Stimulated activated CD4-positive, alpha-beta T cell treated with anti-CD3 and anti-CD28 coated beads, Interleukin-2, amount 100 ng/mL, for 4 hours (primary cell): ENCODE measurements at regions not wholly inside any gene's neighbourhood (a gene's known extent, or its start where the extent isn't known, plus 50 kb on each side); places are given as distances from the start of the nearest gene placed in this dataset.
"Not testable (repeated sequence)": the region's sequence is repeated elsewhere in the genome, so short reads cannot be mapped to it uniquely, and the experiment has no call there.

Experiments
- DNase-seq: peaks from one replicate; pipeline ENCODE4 v3.0.0-alpha.2; 2020; ENCODE audit warnings: low read depth

DNA sequence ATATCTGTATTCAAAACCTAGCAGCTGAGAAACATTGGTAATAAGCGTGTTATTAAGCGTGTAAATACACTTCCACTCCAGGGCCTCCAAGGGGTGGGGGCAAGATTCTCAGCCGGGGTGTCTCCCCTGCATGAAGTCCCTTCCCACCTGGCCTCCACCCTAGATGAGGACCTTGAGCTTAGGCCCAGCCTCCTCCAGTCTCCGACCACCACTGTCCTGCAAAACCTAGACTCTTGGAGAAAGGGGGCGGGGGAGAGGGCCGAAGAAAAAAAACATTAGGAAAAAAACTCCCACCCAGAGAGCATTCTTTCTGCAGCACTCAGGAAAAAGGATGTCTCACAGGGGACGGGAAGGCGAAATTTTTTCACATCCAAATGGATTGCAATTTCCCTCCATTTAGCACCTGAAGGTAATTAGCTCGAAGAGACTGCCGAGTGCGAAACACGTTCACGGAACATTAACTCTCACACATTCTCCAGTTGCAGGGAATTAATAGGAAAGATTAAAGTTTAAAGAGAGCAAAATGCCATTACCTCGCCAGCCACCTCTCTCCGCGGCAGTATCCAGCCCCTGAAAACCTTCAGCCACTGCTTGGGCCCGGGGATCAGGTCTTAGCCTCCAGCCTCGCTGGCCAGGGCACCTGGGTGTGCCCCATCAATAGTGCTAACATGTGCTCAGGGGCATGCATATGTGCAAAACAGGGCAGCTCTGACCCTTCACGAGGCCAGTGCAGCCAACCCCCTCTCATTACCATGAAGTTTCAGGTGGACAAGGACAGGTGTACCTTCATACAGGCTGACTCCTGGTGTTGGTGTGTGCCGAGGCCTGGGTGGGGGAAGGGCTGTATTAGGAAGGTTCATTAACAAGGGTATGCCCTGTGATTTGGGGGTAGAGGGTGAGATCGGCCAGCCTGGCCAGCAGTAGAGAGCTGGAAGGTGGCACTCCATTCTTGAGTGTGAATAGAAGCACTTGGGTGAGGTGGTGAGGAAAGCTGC lies 77.2 kb downstream of the HIF1AN start:
- no peak for DNase-seq

DNA sequence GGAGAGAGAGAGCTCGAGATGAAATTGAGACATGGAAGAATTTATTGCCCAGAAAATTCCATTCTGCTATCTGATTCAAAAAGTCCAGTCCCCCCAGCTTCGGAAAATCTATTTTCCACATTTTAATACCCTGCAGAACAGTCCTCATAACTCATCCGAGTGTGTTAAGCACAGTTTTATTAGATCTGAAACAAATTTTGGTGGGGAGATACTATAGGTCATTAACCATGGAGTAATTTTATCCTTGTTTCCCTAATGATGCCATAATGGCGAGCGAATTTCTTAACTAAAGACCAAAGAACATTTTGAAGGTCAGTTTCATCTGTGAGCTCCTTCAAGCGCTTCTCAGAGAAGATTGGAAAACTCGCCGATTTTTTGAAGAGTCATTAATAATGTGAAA lies 78.1 kb downstream of the HIF1AN start:
- DNase-seq, result no peak

DNA sequence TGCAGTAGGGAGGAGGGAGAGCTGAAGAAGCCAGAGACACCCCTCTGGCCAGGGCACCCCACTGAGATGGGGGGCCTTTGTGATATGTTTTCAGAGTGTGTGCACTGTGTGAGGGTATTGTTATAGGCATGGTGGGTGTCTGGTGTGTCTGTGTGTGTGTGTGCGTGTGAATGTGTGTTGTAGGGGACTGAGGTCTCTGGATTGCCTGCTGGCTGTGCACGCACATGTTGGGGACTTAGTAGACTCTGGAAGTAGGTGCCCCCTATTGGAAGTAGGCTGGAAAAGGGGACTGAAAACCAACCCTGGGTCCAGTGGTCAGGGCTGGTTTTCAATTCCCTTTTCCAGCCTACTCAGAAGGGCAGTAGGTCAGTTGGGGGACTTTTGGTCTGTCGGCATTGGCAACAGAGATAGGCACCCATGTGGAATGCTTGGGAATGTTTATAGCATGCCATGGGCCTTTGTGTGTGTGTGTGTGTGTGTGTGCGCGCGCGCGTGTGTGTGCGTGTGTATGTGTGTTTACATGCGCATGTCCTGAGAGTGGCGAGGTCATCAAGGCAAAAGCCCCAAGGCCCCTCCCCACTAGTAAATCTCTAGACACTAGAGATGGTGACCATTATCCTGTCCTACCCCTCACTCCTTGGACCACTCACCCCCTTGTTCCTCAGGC lies 78.8 kb downstream of the HIF1AN start:
- no peak for DNase-seq

DNA sequence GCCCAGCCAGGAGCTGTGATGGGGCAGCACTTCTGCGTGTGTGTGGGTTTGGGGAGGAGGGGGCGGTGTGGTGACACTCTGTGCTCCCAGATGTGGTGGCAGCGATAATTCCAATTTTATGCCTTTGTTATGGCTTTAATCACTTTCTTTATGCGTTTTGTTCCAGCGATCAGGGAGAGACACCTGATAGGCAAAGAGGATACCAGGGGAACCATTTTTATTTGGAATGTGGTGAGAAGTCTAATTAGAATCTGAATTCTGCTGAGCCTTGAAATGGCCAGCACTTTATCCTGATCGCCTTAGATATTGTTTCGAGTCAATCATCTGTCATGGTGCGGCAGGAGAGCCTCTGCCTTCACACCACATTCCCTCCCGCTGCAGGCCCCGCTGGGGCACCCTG lies 79.5 kb downstream of the HIF1AN start:
- no peak for DNase-seq

DNA sequence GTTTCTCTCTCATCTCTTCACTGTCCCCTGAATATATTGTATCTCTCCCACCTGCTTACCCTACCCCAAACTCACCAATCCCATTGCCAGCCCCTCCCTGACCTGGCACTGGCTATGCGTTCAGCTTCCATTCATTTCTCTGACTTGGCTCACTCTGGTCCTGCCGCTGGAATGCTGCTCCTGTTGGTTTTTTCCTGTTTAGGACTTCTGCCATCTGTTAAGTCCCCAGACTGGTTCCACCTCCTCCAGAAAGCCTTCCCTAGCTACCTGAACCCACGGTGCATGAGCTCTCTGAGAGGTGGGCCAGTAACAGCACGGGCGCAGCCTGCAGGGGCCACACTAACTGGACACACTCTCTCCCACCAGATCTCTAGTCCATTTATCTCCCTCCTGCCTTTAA lies 80.2 kb downstream of the HIF1AN start:
- no peak for DNase-seq

DNA sequence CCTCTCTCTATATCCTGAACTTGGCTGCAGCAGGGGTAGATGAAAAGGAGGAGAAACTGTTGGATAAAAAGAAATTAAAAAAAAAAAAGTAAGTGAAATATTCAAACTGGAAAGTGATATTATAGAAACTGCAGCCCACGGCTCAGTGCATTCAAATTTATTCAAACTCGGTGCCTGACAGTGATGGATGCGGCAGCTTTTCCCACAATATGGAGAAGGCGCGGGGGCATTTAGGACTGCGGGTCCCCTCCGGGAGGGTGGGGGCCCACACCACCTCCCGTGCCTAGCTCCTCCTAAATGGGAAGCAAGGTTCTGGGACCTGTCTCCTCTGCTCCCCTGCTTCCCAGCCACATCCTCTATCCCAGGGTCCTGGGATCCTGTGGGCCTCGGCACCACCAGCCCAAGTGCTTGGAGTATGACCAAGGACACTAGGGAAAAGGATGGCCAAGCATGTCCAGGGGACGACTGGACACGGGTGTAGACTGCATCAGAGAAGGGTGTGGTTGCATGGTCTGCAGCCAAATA lies 82.4 kb downstream of the HIF1AN start:
- DNase-seq, result no peak

DNA sequence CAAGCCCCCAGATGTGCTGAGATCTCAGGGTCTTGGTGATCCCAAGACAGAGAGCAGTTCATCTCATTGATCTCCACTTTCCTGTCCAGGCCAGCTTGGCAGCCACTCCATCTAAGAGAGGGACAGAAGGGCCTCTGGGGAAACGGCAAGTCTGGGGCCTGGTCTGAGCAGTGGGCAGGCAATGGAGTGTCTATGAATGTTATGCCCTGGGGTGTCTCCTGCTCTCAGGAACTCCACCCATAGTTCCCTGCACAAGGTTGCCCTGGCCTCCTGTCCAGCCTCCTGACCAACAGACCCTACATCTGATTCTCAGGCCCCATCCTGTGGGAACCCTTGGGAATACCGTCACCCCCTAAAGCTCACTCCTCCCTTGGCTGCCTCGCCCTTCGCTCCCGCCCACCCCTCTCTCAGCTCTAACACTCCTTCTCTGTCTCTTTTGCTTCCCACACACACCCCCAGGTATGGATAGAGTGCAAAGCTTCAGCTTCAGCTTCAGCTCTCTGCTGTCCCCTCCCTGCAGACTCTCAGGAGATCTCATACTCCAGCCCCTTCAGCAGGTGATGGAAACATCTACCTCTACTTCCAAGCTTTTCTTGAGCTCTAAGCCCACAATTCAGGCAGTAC lies 83.0 kb downstream of the HIF1AN start:
- DNase-seq, result no peak

DNA sequence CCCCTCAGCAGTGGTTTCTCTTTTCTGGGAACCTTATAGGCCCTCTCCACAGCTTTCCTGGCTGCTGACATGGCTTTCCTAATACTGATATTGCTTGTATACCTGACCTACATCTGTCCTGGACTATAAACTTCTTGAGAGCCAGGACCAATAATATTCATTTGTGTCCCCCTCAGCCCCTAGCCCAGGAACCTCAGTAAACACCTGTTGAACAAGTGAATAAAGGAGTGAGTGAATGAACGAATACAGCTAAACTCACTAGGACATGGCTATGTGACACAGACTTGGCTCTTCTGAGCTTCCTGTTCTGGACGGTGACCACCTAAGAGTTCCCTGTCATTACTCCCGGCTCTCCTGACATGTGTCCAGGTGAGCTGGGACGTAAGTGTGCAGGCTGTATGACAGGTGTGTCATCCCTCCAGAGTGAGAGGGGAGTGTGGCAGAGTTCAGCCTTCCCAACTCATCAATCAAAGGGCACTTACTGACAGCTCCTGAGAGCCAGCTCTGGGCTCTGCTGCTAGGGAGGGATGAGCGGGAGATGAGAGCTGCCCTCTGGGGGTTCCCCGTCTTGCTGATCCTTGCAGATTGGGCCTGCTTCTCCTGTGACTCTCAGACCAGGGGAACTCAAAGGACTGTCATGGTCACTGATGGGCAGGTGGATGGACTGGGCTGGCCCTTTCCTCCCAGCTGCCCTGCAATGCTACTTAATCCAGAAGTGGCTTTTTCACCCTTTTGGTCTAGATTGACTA lies 84.5 kb downstream of the HIF1AN start:
- DNase-seq, result no peak

DNA sequence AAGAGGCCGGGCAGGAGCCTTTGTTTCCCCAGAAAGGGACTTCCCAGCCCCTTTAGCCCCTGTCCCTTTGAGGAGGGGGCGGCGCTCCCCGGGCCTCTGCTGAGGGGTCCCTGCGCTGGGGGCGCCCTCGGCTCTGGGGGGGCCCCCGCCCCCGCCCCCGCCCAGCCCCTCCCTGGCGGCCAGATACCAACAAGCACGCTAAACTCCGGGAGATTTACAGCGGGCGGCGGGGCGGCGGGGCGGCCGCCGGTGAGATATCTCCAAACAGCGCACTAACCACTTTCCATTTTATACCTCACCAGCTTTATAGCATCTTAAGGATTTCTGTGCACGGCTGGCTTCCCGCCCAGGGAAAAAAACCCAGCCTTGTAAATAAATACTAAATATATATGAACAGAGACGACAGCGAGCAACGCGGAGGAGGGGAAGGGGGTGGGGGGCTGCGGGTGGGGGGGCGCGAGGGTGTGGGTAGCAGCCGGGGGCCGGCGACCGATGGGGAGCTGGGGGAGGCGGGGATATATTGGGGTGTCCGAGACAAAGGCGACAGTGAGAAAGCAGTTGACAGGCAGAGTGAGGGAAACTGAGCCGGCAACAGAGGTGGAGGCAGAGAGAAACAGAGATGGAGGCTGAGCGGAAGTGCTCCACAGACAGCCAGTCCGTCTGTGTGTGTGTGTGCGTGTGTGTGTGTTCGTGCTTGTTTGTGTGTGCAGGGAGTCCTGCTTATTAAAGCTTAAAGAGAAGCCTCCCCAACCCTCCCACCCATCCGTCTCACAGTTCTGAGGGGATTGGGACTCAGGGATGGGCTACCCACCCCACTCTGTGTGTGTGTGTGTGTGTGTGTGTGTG lies 85.8 kb downstream of the HIF1AN start:
- DNase-seq, result no peak

DNA sequence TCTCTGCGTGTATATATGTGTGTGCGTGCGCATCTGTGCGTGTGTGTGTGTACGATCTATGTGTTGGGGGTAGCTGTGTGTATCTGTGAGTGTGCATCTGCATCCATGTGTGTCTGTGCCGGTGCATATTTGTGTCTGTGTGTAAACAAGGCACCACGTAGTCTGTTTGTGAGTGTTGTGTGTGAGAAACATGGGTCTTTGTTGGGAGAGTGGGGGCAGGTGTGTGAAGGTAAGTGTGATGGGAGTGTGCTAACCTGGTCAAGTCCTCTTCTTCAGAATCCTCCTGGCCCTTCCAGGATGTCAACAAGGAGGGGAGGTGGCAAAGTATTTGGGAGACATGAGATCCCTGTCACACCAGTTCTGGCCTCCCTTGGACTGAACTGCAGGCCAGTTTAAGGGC lies 87.2 kb downstream of the HIF1AN start:
- no peak for DNase-seq

DNA sequence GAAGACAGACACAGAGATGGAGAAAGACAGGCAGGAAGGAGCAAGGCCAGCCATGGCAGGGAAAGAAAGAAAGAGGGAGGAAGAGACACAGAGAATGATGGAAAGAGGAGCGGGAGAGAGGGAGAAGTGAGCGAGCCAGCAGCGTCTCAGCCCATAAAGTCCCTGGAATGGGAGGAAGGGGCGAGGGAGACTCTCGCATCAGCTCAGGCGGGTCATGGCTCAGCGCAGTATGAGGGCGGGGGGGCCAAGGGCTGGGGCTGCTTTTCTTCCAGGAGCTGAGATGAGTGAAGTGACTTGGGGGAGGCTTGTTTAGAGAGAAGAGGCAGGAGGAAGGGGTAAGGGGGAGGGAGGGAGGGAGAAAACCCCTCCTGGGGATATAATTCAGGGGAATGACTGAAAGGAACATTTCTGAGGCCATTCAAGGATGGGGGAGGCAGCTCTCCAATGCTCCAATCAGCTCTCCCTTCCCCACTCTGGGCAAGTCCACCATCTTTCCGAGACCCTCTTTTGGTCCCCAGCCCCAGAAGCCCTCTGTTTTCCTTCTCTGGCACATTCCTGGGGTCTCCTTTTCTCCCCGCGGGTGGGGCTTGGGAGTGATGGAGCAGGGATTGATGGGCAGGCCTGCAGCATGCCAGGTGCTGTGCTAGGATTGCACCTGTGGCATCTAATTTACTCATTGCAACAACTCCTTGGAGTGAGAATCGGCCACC lies 87.9 kb downstream of the HIF1AN start:
- no peak for DNase-seq

DNA sequence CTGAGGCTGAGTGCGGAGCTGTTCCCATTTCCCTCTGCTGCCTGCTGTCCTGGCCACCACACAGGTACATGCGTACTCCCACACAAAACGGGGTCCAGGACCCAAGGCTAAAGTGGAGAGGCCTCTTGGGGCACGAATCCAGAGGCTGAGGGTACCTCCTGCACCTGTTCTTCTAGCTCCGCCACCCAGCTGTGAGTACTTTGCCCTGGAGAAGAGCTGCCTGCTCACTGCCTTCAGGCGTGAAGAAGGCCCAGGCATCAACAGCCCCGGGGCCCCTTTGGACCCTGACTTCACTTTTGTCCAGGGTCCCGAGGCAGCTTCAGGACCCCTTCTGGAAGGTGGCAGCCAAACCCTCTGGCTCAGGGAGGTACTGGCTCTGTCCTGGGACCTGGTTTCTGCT lies 88.6 kb downstream of the HIF1AN start:
- DNase-seq, result no peak

DNA sequence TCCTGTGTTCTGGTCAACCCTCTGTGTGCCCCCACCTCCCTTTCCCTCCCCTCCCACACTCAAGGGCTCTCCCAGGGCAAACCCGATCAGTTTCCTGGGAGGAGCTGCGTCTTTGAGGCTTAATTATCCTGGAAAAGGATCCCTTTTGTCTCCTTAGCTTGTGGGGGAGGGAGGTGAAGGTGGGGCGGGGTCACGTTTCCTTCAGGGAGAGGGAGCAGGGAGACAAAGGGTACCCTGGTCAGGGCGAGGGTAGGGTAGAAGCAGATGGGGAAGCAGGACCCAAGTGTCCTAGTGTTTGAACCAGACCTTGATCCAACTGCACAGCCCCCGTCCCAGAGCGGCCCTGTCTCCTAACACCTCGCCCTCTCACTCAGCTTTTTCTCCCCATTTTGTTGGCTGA lies 90.1 kb downstream of the HIF1AN start:
- DNase-seq, result no peak

DNA sequence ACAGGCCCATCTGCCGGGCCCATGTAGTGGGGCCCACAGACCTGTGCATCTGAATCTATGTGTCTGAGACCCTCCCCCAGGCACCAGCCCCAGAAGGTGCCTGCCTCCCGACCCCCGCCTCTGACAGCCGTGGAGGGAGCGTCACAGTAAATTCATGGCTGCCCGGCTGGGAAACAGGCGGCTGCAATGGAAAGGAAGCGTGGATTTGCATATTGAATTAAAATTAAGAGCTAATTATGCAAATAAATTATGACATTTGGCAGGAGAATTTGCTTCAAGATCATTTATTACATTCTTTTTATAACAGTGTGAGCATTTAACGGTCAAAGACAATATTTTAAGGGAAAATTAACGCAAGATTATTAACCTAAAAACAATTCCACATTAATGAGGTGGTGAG lies 92.3 kb downstream of the HIF1AN start:
- no peak for DNase-seq

DNA sequence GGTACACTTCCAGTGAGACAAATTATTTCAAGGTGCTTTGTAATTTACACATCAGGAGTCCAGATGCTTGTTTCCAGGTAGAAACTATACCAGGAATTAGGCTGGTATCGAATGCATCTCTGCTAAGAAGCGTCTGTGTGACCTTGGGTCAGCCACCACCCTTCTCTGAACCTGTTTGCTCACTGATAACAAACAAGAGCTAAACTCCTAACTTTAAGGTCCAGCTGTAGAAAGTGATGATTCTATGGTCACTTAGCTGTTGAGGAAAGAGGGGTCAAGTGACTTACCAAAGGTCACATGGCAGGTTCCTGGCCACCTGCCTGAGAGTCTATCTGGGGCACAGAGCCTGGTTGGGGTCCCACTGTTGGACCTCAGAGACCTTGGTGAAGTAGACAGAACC lies 95.4 kb downstream of the HIF1AN start:
- DNase-seq, result no peak

DNA sequence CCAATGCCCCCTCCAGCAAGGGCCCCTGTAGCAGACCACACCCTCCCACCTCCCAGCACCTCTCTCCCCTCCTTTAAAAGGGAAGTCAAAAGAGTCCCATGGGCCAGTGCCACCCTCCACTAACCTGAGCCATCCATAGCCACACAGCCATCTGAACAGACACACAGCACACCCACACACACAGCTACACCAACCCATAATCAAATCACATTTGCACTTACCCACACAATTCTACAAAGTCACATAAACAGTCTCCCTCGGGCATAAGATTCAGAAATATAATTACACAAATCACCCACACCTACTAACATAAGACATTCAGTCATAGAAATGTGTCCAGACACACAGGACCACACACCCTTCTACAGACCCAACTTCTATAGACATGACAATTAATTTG lies 96.3 kb downstream of the HIF1AN start:
- no peak for DNase-seq

DNA sequence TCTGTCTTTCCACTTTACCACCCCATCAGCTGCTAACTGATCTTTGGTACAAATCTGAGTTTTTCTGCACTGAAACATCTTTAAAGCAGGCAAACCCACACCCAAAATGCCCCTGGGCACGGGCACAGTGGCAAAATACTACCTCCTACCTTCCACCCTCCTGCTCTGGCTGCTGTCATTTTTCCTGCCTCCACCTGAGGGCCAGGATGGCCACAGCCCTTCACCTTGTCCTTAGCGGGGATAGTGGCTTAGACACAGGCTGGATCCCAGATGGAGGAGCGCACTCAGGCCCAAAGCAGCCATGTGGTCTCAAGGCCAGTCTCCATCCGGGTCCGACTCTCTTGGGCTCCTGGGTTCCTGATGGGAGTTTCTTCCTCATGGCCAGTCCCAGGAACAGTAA lies 98.3 kb downstream of the HIF1AN start:
- DNase-seq, result no peak

DNA sequence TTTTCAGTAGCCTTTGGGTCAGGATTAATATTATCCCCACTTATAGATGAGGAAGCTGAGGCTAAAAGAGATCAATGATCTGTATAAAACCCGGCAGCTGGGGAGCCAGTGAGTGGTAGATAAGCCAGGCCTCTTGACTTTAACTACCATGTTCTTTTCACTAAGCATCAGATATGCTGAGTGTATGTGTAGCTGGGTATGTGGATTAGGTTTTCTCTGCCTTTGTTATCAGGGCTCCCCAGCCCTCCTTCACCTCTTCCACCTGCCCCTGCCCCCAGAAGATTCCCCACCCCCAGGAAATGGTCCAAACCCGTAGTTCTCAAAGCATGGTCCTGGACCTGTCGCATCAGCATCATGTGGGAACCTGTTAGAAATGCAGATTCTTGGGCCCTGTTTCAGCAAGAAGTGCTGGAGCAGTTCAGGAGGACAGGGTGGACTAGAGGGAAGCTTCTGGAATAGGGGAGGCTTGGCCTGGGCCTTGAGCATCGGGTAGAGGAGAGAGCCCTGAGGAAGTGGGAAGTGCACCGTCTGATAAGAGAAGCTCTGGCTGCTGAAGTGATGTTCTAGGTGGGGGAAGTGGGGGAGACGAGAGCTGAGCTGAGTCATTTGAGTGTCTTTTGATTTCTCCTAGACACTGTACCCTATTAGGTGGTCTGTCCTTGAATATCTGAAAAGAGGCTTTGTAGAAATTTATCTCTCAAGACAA lies 101.3 kb downstream of the HIF1AN start:
- no peak for DNase-seq

DNA sequence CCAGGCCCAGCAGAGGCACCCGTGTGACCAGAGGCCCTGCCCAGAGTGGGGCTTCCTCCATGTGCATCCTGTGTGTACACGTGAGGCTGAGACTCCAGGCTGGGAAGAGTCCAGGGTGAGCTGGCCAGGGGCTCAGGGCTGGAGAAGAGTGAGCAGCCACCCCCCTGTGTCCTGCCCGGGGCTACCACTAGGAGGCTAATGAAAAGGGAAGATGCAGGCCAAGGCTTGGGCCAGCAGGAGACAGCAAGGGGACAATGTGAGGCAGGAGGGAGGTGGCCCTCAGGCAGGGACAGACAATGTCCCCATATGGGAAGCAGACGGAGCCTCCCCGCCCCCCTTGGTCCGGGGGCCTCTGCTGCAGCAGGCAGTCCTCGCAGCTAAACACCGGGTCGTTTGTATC lies 102.0 kb downstream of the HIF1AN start:
- no peak for DNase-seq

DNA sequence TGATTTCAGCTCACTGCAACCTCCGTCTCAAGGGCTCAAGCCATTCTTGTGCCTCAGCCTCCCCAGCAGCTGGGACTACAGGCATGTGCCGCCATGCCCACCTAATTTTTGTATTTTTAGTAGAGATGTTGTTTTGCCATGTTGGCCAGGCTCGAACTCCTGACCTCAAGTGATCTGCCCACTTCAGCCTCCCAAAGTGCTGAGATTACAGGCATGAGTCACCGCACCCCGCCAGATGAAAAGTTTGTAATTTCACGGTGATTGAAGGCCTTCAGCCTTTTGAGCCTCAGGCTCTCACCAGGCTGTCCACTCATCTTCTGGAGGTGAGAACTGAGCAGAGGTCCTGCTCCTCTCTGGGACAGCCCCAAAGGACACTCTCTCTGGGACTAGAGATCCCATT lies 103.2 kb downstream of the HIF1AN start:
- not testable (repeated sequence) for DNase-seq
